Keratinocyte (primary cell): ENCODE measurements at regions not wholly inside any gene's neighbourhood (a gene's known extent, or its start where the extent isn't known, plus 50 kb on each side); places are given as distances from the start of the nearest gene placed in this dataset.

Source experiments
- DNase-seq: peaks from one replicate; pipeline ENCODE4 v3.0.0-alpha.2; 2011; ENCODE audit warnings: low read depth, missing footprints, low spot score
- FAIRE-seq: peaks from 2 replicates; lab custom pipeline; 2011; peaks lifted over from hg19 to GRCh38; lab: Jason Lieb, UNC
- H2AFZ ChIP-seq: 2 replicates; pipeline ENCODE4 v1.6.0; 2012; ENCODE audit warnings: low read length, control low read depth, inconsistent platforms; ENCODE audit not compliant: control insufficient read depth
- H3K27ac ChIP-seq: 2 replicates; pipeline ENCODE4 v1.5.1; 2011; ENCODE audit warnings: low read length; ENCODE audit not compliant: control insufficient read depth, insufficient read depth
- H3K27me3 ChIP-seq: 3 replicates; pipeline ENCODE4 v1.6.0; 2011; ENCODE audit warnings: low read length; ENCODE audit not compliant: control insufficient read depth, insufficient read depth; ENCODE audit errors: extremely low read depth
- H3K36me3 ChIP-seq, 2 experiments: 2 replicates in 1 of 2; 3 replicates in 1 of 2; pipeline ENCODE4 v1.5.1; 2011; ENCODE audit warnings: low read length in 2 of 2, mild to moderate bottlenecking in 1 of 2; ENCODE audit not compliant: control insufficient read depth in 2 of 2, insufficient read depth in 2 of 2; ENCODE audit errors: extremely low read depth in 1 of 2
- H3K4me1 ChIP-seq: 3 replicates; pipeline ENCODE4 v1.5.1; 2011; ENCODE audit warnings: low read length; ENCODE audit not compliant: control insufficient read depth, insufficient read depth; ENCODE audit errors: extremely low read depth
- H3K4me2 ChIP-seq: 3 replicates; pipeline ENCODE4 v1.6.0; 2011; ENCODE audit warnings: low read depth, low read length; ENCODE audit not compliant: control insufficient read depth, insufficient read depth; ENCODE audit errors: extremely low read depth
- H3K4me3 ChIP-seq, 3 experiments: fragments of 200-600 bp in 1 of 3; sonication (generic) in 1 of 3; 2 replicates in 2 of 3; 3 replicates in 1 of 3; pipeline ENCODE4 v1.5.1; 2011 to 2016; ENCODE audit warnings: low read length in 3 of 3, mild to moderate bottlenecking in 3 of 3, control low read depth in 2 of 3, inconsistent platforms in 1 of 3, low read depth in 1 of 3, mixed read lengths in 1 of 3, mixed run types in 1 of 3, moderate library complexity in 1 of 3; ENCODE audit not compliant: control insufficient read depth in 2 of 3, insufficient read depth in 2 of 3; ENCODE audit errors: extremely low read depth in 1 of 3
- H3K79me2 ChIP-seq: 2 replicates; pipeline ENCODE4 v1.6.0; 2012; ENCODE audit warnings: low read length; ENCODE audit not compliant: control insufficient read depth, insufficient read depth
- H3K9ac ChIP-seq: 3 replicates; pipeline ENCODE4 v1.6.0; 2011; ENCODE audit warnings: low read length; ENCODE audit not compliant: control insufficient read depth, insufficient read depth; ENCODE audit errors: extremely low read depth
- H3K9me1 ChIP-seq: 3 replicates; pipeline ENCODE4 v1.6.0; 2011; ENCODE audit warnings: low read length; ENCODE audit not compliant: control insufficient read depth, insufficient read depth; ENCODE audit errors: extremely low read depth
- H3K9me3 ChIP-seq: 2 replicates; pipeline ENCODE4 v1.5.1; 2012; ENCODE audit warnings: low read depth, low read length; ENCODE audit not compliant: control insufficient read depth
- H4K20me1 ChIP-seq: 3 replicates; pipeline ENCODE4 v1.6.0; 2011; ENCODE audit warnings: low read length; ENCODE audit not compliant: control insufficient read depth, insufficient read depth; ENCODE audit errors: extremely low read depth
- CTCF ChIP-seq, 3 experiments: IDR thresholded peaks in 1 of 3; conservative IDR thresholded peaks in 1 of 3; optimal IDR thresholded peaks in 1 of 3; 2 replicates in 2 of 3; 3 replicates in 1 of 3; pipeline versions ENCODE3 to v1.5.1; 2011; ENCODE audit warnings: low read length in 3 of 3, mild to moderate bottlenecking in 3 of 3, moderate library complexity in 2 of 3, control low read depth in 1 of 3, inconsistent platforms in 1 of 3; ENCODE audit not compliant: insufficient read depth in 2 of 3; ENCODE audit errors: extremely low read depth in 1 of 3
- EZH2 ChIP-seq: IDR thresholded peaks from one replicate; pipeline ENCODE4 v1.6.1; 2012; ENCODE audit warnings: inconsistent platforms, mild to moderate bottlenecking, low read length, moderate library complexity
- dilution Hi-C: fragments of 300-500 bp; cut with MboI; formaldehyde crosslinking; loops from one replicate; pipeline ENCODE4 v1.7.0; 2020; ENCODE audit warnings: low sequenced_read_pairs; ENCODE audit not compliant: extremely low pct_ligation_motif_present

GRCh38 chr2:155944218-155944617 lies 388.3 kb downstream of the NR4A2 start:
- no peak for TF ChIP-seq CTCF (optimal IDR thresholded peaks at IDR 0.05 in 1 of 3, IDR thresholded peaks at IDR 0.05 in 1 of 3, conservative IDR thresholded peaks at IDR 0.05 in 1 of 3; ENCODE audit: extremely low read depth in 1 of 3, insufficient read depth in 2 of 3, low read length in 3 of 3)
- no peak for TF ChIP-seq EZH2
- no peak overlapping the region for H3K4me2 ChIP-seq
- no peak for FAIRE-seq
- H3K4me1 ChIP-seq: no peaks in the 10 kb centered on the region
- H3K27ac ChIP-seq: no peak overlapping the region
- no peaks in the 10 kb centered on the region for H3K27me3 ChIP-seq
- DNase-seq: no peak
- H3K79me2 ChIP-seq: no peaks in the 10 kb centered on the region
- no peak overlapping the region for H3K9ac ChIP-seq
- H3K9me3 ChIP-seq: no peaks in the 10 kb centered on the region
- H3K4me3 ChIP-seq: no peak overlapping the region
- no peaks in the 10 kb centered on the region for H3K9me1 ChIP-seq
- H3K36me3 ChIP-seq: no peaks in the 10 kb centered on the region
- no peak overlapping the region for H2AFZ ChIP-seq
- dilution Hi-C loops: no loop called here
- no peaks in the 10 kb centered on the region for H4K20me1 ChIP-seq

- Histone ChIP-seq H2AFZ (no peak overlapping the region), H3K4me1 (no peaks in the 10 kb centered on the region), H3K9ac (no peak overlapping the region), H4K20me1 (no peaks in the 10 kb centered on the region), H3K27me3 (no peaks in the 10 kb centered on the region), H3K36me3 (no peaks in the 10 kb centered on the region), H3K4me2 (no peak overlapping the region), H3K27ac (no peak overlapping the region), H3K9me3 (no peaks in the 10 kb centered on the region), H3K79me2 (no peaks in the 10 kb centered on the region), H3K4me3 (no peak overlapping the region), H3K9me1 (no peaks in the 10 kb centered on the region)
- FAIRE-seq (no peak), DNase-seq (no peak)
- dilution Hi-C loops: no loop called here
- no peak for TF ChIP-seq CTCF (optimal IDR thresholded peaks at IDR 0.05 in 1 of 3, IDR thresholded peaks at IDR 0.05 in 1 of 3, conservative IDR thresholded peaks at IDR 0.05 in 1 of 3; ENCODE audit: extremely low read depth in 1 of 3, insufficient read depth in 2 of 3, low read length in 3 of 3)
- TF ChIP-seq EZH2: no peak
Observed at GRCh38 chr2:155930312-155930711, 402.2 kb downstream of the NR4A2 start.
